ENCODE measurements at regions not wholly inside any gene's neighbourhood (a gene's known extent, or its start where the extent isn't known, plus 50 kb on each side); places are given as distances from the start of the nearest gene placed in this dataset.
A peak's percentile ranks its signal among the peaks of the same experiment; 100 is the strongest.

- WGBS, result 13% methylated on average over 63 of the region's 63 CpGs
- no peaks in the 10 kb centered on the region for H3K4me1 ChIP-seq (replicated peaks)
- TF ChIP-seq POLR2AphosphoS5 (IDR thresholded peaks at IDR 0.05) (no peak), POLR2A (IDR thresholded peaks at IDR 0.05) (no peak), CTCF (IDR thresholded peaks at IDR 0.05) (no peak)
- no peaks in the 10 kb centered on the region for H3K27me3 ChIP-seq (replicated peaks; ENCODE audit: insufficient read depth)
- H3K36me3 ChIP-seq, result no peaks in the 10 kb centered on the region
- intact Hi-C loops (cut with DNase I), result loop anchor here (10.0 kb wide), 1 partner anchor 100 kb away; no protein-coding TSS in a partner anchor
- no peak overlapping the region for H3K27ac ChIP-seq
- peak overlapping the region; percentile 2 to 21 for H3K4me3 ChIP-seq
- no peaks in the 10 kb centered on the region for H3K9me3 ChIP-seq
- DNase-seq (ENCODE audit: low spot score), result no peak
Measured at GRCh38 chr12:4164559-4165558, 108.7 kb upstream of the CCND2 start.

- no peaks in the 10 kb centered on the region for H3K4me1 ChIP-seq (replicated peaks)
- WGBS, result 64% methylated on average over 12 of the region's 12 CpGs
- no peaks in the 10 kb centered on the region for H3K36me3 ChIP-seq
- DNase-seq (ENCODE audit: low spot score), result no peak
- H3K27me3 ChIP-seq (replicated peaks; ENCODE audit: insufficient read depth), result no peaks in the 10 kb centered on the region
- no peaks in the 10 kb centered on the region for H3K9me3 ChIP-seq
- no peak overlapping the region for H3K4me3 ChIP-seq
- H3K27ac ChIP-seq, result no peak overlapping the region
- intact Hi-C loops (cut with DNase I), result loop anchor here (10.0 kb wide), 1 partner anchor 101 kb away; no protein-coding TSS in a partner anchor
- TF ChIP-seq CTCF (IDR thresholded peaks at IDR 0.05), result no peak
- TF ChIP-seq POLR2A (IDR thresholded peaks at IDR 0.05), result no peak
- no peak for TF ChIP-seq POLR2AphosphoS5 (IDR thresholded peaks at IDR 0.05)
Measured at GRCh38 chr12:4164188-4164558, 109.4 kb upstream of the CCND2 start.

GRCh38 chr12:4161718-4162117, 111.8 kb upstream of the CCND2 start:
- WGBS, result 95% methylated on average over 3 of the region's 3 CpGs
- no peak for TF ChIP-seq POLR2AphosphoS5 (IDR thresholded peaks at IDR 0.05)
- no peak for TF ChIP-seq CTCF (IDR thresholded peaks at IDR 0.05)
- TF ChIP-seq POLR2A (IDR thresholded peaks at IDR 0.05), result no peak
- Histone ChIP-seq H3K27me3 (replicated peaks; ENCODE audit: insufficient read depth) (no peaks in the 10 kb centered on the region), H3K9me3 (no peaks in the 10 kb centered on the region), H3K4me1 (replicated peaks) (no peaks in the 10 kb centered on the region), H3K27ac (no peak overlapping the region), H3K4me3 (no peak overlapping the region), H3K36me3 (no peaks in the 10 kb centered on the region)
- DNase-seq (ENCODE audit: low spot score), result no peak
- intact Hi-C loops (cut with DNase I), result loop anchor here (10.0 kb wide), 1 partner anchor 103 kb away; no protein-coding TSS in a partner anchor

GRCh38 chr12:4160314-4161040, 113.1 kb upstream of the CCND2 start:
- intact Hi-C loops (cut with DNase I), result loop anchor here (10.0 kb wide), 1 partner anchor 104 kb away; no protein-coding TSS in a partner anchor

More at GRCh38 chr12:4160314-4161040, 113.1 kb upstream of the CCND2 start:
- Histone ChIP-seq H3K9me3 (no peaks in the 10 kb centered on the region), H3K4me1 (replicated peaks) (no peaks in the 10 kb centered on the region), H3K27me3 (replicated peaks; ENCODE audit: insufficient read depth) (no peaks in the 10 kb centered on the region), H3K4me3 (no peak overlapping the region), H3K36me3 (no peaks in the 10 kb centered on the region), H3K27ac (no peak overlapping the region)
- WGBS, result 87% methylated on average over 2 of the region's 2 CpGs
- no peak for DNase-seq (ENCODE audit: low spot score)
- TF ChIP-seq POLR2A (IDR thresholded peaks at IDR 0.05), result no peak
- TF ChIP-seq CTCF (IDR thresholded peaks at IDR 0.05), result no peak
- no peak for TF ChIP-seq POLR2AphosphoS5 (IDR thresholded peaks at IDR 0.05)
